ENCODE measurements at regions not wholly inside any gene's neighbourhood (a gene's known extent, or its start where the extent isn't known, plus 50 kb on each side); places are given as distances from the start of the nearest gene placed in this dataset.

DNA sequence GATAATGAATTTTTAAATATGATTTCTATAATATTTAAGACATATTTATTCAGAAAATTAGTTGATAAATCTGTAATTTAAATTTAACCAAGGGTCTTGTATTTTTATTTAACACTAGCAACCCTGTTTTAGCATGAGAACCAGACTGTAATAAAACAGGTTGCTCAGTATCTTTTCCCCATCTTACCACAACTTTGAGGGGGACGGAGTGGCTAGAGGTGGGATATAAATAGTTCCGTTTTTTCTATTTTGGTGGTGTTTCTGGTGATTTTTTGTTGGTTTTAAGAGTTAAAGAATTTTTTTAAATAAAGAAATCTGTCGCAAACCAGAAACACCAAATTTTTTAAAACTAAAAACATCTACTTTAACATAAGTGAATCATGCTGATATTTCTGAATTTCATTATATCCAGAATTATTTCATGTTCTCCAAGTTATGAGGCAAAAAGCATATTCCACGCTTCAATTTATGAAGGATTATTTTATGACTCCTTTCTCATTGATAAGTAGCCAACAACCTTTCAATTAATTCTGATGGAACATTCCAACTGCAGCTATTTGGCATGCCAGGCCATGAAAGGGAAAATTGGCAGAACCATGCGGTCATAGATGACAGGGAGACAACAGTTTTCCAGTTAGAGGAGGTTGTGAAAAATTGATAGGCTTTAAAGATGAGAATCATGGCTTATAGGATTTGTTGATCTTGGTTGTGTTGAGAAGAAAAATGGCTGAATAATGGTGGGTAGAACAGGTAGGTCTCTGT lies 151.9 kb upstream of the CARMIL1 start:
- TF ChIP-seq CTCF (IDR thresholded peaks at IDR 0.05) (no peak), EZH2 (IDR thresholded peaks at IDR 0.05; ENCODE audit: borderline replicate concordance, insufficient read depth, low read depth, low read length, poor library complexity, severe bottlenecking) (no peak)
- ATAC-seq (ENCODE audit: low read depth) = no peak
- Mint-ChIP-seq H3K27ac (no peak overlapping the region), H3K9me3 (ENCODE audit: insufficient read depth) (no peaks in the 10 kb centered on the region), H3K4me3 (no peak overlapping the region), H3K27me3 (no peaks in the 10 kb centered on the region), H3K4me1 (peaks cover 15% of the 10 kb centered on the region)
- ChIA-PET POLR2A (no interaction called here), CTCF (interaction anchor here (0.6 to 0.7 kb wide), 2 partner anchors 58 to 496 kb away, joined by 3 read pairs; no protein-coding TSS in a partner anchor)
- intact Hi-C loops (cut with micrococcal nuclease) = no loop called here
- no peak overlapping the region for H3K4me2 ChIP-seq (replicated peaks; ENCODE audit: low read depth, low read length, poor library complexity, severe bottlenecking)
- no peaks in the 10 kb centered on the region for H4K20me1 ChIP-seq (ENCODE audit: control insufficient read depth, insufficient read depth, low read length, poor library complexity, severe bottlenecking)
- H3K79me2 ChIP-seq (ENCODE audit: control insufficient read depth, insufficient read depth, low read length) = peaks cover 30% of the 10 kb centered on the region
- H3K27ac ChIP-seq (ENCODE audit: low read length in 2 of 2) = no peak overlapping the region
- H3K27me3 ChIP-seq (replicated peaks in 1 of 4; ENCODE audit: control extremely low read depth in 1 of 4, control insufficient read depth in 3 of 4, insufficient read depth in 4 of 4, low read length in 3 of 4) = no peaks in the 10 kb centered on the region
- no peak overlapping the region for H3K4me3 ChIP-seq (ENCODE audit: control extremely low read depth in 1 of 5, extremely low read depth in 1 of 5, insufficient read depth in 1 of 5, low read depth in 2 of 5, low read length in 4 of 5)
- DNase-seq = no peak
- H3K9ac ChIP-seq (ENCODE audit: low read length) = no peak overlapping the region
- peaks cover 6 to 28% of the 10 kb centered on the region in 2 experiments for H3K36me3 ChIP-seq (replicated peaks in 1 of 2; ENCODE audit: control extremely low read depth in 1 of 2, control insufficient read depth in 1 of 2, extremely low read depth in 1 of 2, insufficient read depth in 2 of 2, low read length in 1 of 2)
- WGBS (ENCODE audit: insufficient coverage) = 100% methylated on average over 1 of the region's 5 CpGs
- no peaks in the 10 kb centered on the region for H3K4me1 ChIP-seq (ENCODE audit: control insufficient read depth in 2 of 2, insufficient read depth in 2 of 2, low read length in 2 of 2)
- no peak overlapping the region for H2AFZ ChIP-seq (ENCODE audit: insufficient read depth, low read depth, low read length, poor library complexity, severe bottlenecking)
- H3K9me3 ChIP-seq (ENCODE audit: control extremely low read depth in 1 of 3, control insufficient read depth in 2 of 3, insufficient read depth in 1 of 3, low read length in 2 of 3) = no peaks in the 10 kb centered on the region

DNA sequence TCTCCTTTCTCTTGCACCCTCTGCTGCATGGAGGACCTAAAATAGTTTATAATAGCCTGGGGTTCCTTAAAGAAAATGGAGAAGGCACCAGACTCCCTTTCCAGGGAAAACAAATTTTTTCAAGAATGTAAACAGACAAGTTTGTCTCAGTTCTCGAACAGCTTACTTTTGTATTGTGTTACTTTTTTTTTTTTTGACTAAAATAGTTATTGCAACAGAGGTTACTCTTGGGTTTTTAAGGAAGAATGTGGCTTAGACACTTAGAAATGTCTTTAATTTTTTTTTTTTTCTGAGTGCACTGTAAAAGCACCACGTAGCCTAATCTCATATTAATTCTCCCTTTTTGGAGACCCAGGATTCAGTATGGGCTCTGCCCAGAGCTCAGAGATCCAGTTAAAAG lies 148.7 kb upstream of the CARMIL1 start:
- TF ChIP-seq CTCF (IDR thresholded peaks at IDR 0.05) = no peak
- no peak overlapping the region for H3K27ac ChIP-seq (ENCODE audit: low read length in 2 of 2)
- ChIA-PET CTCF (interaction anchor here (0.7 to 1.2 kb wide), 3 partner anchors 8 to 45 kb away, joined by 3 to 4 read pairs (median 3); no protein-coding TSS in a partner anchor), POLR2A (interaction anchor here (0.9 kb wide), 1 partner anchor 8 kb away, joined by 4 read pairs; no protein-coding TSS in a partner anchor)
- Mint-ChIP-seq H3K27ac (no peak overlapping the region), H3K9me3 (ENCODE audit: insufficient read depth) (peaks cover 3% of the 10 kb centered on the region), H3K4me1 (peaks cover 16% of the 10 kb centered on the region), H3K4me3 (no peak overlapping the region), H3K27me3 (no peaks in the 10 kb centered on the region)
- intact Hi-C loops (cut with micrococcal nuclease) = no loop called here
- no peak overlapping the region for H2AFZ ChIP-seq (ENCODE audit: insufficient read depth, low read depth, low read length, poor library complexity, severe bottlenecking)
- DNase-seq (no peak), ATAC-seq (ENCODE audit: low read depth) (no peak)
- H3K27me3 ChIP-seq (replicated peaks in 1 of 4; ENCODE audit: control extremely low read depth in 1 of 4, control insufficient read depth in 3 of 4, insufficient read depth in 4 of 4, low read length in 3 of 4) = no peaks in the 10 kb centered on the region
- WGBS (ENCODE audit: insufficient coverage) = no CpG with 5 or more reads among the region's 2 CpGs
- H3K4me1 ChIP-seq (ENCODE audit: control insufficient read depth in 2 of 2, insufficient read depth in 2 of 2, low read length in 2 of 2) = no peaks in the 10 kb centered on the region
- peaks cover 2 to 12% of the 10 kb centered on the region in 2 experiments for H3K36me3 ChIP-seq (replicated peaks in 1 of 2; ENCODE audit: control extremely low read depth in 1 of 2, control insufficient read depth in 1 of 2, extremely low read depth in 1 of 2, insufficient read depth in 2 of 2, low read length in 1 of 2)
- H3K4me3 ChIP-seq (ENCODE audit: control extremely low read depth in 1 of 5, extremely low read depth in 1 of 5, insufficient read depth in 1 of 5, low read depth in 2 of 5, low read length in 4 of 5) = no peak overlapping the region
- no peaks in the 10 kb centered on the region for H4K20me1 ChIP-seq (ENCODE audit: control insufficient read depth, insufficient read depth, low read length, poor library complexity, severe bottlenecking)
- no peak overlapping the region for H3K9ac ChIP-seq (ENCODE audit: low read length)
- H3K9me3 ChIP-seq (ENCODE audit: control extremely low read depth in 1 of 3, control insufficient read depth in 2 of 3, insufficient read depth in 1 of 3, low read length in 2 of 3) = peaks cover 0 to 7% (median 5%) of the 10 kb centered on the region in 3 donors
- H3K4me2 ChIP-seq (replicated peaks; ENCODE audit: low read depth, low read length, poor library complexity, severe bottlenecking) = no peak overlapping the region
- H3K79me2 ChIP-seq (ENCODE audit: control insufficient read depth, insufficient read depth, low read length) = peaks cover 26% of the 10 kb centered on the region
